HG03354 (cell line): ENCODE measurements at regions not wholly inside any gene's neighbourhood (a gene's known extent, or its start where the extent isn't known, plus 50 kb on each side); places are given as distances from the start of the nearest gene placed in this dataset.
"Not testable (repeated sequence)": the region's sequence is repeated elsewhere in the genome, so short reads cannot be mapped to it uniquely, and the experiment has no call there.

Experiments
- ATAC-seq: cut with Tn5 transposase; IDR thresholded peaks from one replicate; pipeline ENCODE4 v1.9.1; 2021; ENCODE audit warnings: mild to moderate bottlenecking; ENCODE audit not compliant: unreplicated experiment, poor library complexity, severe bottlenecking

DNA sequence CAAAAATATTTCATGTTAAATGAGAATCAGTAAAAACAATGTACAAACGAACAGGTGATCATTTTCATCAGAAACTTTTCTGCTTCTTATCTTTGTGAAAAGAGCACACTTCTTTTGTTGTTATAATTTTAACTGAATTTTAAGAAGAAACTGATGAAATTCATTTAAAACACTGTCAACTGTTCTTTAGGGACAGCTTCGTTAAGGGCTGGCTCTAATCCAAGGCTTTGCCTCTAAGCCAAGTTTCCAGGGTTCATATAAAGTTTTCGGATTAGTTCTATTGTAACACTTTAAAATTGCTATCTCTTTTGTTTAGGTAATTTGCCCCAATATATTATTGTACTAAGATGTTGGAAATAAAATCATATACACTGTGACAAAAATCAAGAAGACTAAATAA is 559.2 kb downstream of the TUSC1 start:
- no peak for ATAC-seq

DNA sequence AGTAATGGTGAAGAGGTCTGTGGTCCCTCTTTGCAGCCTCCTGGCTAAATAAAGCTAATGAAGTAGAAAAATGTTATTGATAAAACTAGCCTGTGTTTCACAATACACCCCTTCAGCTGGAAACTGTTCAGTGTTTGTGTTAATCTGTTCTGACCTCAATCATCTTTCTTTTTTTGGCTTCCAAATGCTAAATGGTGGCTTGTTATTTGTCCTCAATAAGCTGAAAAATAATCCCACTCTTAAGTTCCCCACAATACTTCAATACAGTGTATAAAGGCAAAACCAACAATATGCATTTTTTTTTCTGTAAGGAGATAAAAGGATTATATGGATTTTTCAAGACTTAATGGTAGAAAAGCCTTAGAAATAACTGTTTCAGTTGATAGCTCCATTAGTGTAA is 560.5 kb downstream of the TUSC1 start:
- ATAC-seq: no peak

DNA sequence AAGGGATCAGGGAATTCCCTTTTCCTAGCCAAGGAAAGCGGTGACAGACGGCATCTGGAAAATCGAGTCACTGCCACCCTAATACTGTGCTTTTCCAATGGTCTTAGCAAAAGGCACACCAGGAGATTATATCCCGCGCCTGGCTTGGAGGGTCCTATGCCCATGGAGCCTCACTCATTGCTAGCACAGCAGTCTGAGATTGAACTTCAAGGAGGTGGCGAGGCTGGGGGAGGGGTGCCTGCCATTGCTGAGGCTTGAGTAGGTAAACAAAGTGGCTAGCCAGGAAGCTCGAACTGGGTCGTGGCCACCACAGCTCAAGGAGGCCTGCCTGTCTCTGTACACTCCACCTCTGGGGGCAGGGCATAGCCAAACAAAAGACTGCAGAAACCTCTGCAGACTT is 556.5 kb upstream of the IZUMO3 start:
- ATAC-seq: not testable (repeated sequence)

DNA sequence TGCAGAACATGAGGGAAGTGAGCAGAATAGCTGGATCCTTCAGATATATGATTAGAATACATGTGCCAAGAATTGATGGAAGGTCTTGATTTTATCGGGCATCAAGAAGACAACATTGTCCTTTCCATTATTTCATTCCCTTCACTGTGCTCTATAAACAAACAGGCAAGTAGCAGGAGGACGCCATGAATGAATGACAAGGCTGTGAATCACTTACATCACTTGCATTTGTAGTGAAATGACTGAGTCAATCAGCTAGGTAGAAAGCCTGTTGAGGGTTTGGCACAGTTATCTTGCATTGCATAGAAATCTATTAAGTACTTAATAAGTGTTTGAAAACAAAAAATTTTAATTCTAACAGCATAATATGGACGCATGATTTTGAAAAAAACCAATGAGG is 548.8 kb upstream of the IZUMO3 start:
- no peak for ATAC-seq

DNA sequence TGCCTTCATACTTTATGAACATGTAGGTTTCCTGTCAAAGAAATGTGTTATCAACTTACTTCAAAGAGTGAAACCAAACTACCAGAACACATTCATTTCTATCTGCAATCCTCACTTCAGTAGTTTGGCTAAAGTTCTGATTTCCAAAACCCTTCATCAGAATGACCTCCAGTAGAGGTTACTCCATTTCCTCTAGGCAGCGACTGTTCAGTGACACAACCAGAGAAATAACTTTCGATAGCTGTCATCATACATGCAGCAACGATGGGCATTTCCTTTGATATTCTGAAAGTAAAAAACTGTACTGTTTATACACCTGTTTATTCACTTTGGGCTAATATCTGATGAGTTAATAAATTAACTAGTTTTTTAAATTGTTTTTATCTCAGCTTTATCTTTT is 532.5 kb upstream of the IZUMO3 start:
- no peak for ATAC-seq

DNA sequence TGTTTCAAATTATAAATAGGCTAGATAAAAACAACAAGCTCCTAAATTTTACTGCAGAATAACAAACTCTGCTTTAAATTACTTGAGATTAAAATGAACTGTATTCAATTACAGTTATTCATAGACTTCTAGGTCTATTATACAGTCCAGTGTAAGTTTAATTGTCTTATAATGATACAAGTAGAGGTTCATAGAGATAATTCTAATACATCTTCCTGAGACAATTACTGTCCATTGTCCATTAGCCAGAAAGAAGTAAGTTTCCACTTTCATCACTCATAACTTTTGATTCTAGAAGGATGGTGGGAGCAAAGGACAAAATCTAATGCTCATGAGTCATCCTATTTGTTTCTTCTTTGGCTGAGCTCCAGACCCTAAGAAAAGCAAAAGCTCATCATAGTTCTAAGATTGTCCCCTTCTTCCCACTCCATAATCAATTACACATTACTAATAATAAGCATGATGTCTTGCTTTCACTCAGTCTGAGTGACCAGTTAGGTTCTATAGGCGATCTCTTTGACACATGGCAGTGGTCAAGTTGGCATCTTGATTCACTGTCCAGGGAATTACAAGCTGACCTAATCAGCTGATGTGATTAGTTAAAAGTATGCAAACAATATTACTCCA is 502.5 kb upstream of the IZUMO3 start:
- ATAC-seq: no peak

DNA sequence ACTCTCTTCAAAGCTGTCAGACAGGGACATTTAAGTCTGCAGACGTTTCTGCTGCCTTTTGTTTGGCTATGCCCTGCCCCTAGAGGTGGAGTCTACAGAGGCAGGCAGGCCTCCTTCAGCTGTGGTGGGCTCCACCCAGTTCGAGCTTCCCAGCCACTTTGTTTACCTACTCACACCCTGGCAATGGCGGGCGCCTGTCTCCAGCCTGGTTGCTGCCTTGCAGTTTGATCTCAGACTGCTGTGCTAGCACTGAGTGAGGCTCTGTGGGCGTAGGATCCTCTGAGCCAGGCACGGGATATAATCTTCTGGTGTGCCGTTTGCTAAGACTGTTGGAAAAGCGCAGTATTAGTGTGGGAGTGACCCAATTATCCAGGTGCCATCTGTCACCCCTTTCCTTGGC is 499.8 kb upstream of the IZUMO3 start:
- ATAC-seq: not testable (repeated sequence)

DNA sequence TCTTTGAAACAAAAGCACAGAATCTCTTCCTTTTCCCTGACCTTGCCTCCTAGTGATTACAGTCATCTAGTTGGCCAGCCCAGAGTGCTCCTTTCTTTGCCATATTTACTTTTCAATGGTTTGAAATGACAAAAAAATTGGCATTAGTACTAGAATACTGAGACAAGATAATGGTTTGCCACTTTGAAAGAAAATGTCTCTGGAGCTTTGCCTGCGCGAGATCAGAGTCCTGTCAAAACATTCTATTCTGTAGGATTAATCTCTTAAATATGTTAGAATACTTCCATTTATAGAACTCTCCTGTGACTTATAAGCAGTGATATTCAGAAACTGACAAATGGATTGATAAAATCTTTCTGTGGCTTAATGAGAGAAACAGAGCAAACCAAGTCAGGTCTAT is 484.0 kb upstream of the IZUMO3 start:
- ATAC-seq: no peak

DNA sequence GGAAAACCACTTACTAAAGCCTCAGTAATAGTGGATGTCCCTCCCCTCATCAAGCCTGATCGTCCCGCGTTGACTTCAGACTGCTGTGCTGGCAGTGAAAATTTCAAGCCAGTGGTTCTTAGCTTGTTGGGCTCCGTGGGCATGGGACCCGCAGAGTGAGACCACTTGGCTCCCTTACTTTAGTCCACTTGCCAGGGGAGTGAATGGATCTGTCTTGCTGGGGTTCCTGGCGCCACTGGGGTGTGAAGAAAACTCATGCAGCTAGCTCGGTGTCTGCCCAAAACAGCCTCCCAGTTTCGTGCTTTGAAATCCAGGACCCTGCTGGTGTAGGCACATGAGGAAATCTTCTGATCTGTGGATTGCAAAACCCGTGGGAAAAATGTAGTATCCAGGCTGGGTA is 480.0 kb upstream of the IZUMO3 start:
- no peak for ATAC-seq

DNA sequence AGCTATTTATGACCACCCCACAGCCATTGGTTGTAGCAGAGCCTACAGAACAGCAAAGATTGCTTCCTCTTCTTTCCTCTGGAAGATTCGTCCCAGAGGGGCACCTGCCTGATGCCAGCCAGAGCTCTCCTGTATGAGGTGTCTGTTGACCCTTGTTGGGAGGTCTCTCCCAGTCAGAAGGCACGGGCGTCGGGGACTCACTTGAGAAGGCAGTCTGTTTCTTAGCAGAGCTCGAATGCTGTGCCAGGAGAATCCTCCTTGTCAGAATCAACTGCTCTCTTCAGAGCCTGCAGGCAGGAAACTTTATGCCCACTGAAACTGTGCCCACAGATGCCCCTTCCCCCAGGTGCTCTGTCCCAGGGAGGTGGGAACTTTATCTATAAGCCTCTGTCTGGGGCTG is 479.5 kb upstream of the IZUMO3 start:
- no peak for ATAC-seq

DNA sequence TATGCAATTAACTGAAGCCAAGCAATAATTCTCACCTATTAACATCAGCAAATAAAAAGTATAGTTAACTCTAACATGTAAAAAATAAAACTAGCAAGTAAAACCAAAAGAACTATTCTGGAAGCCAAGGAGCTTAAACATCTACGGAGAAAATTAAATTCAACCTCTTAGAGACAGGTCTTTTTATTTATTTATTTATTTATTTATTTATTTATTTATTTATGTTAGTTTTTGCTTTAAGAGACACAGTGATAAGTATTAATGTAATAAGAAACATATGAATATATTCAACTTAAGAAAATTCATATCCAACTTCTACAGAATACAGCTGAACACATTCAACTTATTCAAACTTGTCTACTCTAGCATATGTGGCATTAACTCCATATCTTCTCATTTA is 472.1 kb upstream of the IZUMO3 start:
- ATAC-seq: no peak

DNA sequence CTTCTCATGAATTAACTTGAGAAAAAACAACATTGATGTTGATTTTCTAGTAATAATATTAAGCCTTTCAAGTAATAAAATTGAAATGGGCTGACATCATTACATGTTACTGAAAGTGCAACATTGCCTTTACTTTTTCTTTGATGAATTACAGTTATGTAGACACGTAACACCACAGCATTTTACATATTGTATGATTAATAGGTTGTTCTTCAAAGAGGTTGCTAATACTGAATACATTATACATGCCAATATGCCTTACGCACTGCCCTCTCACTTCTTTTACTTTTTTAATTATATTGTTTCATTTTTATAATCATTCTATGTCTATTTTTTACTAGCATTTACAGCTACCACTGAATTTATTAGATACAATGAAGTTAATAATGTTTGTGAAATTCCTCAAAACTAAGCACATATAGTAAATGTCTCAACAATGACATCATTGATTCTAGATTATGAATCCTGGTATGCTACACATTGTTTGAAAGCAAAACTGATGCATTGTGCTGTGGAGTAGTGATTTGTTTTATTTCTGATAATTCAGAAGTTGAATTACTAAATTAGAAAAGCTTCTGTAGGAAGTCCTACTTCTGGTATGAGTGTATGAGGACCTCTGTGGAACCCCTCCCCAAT is 464.4 kb upstream of the IZUMO3 start:
- no peak for ATAC-seq

DNA sequence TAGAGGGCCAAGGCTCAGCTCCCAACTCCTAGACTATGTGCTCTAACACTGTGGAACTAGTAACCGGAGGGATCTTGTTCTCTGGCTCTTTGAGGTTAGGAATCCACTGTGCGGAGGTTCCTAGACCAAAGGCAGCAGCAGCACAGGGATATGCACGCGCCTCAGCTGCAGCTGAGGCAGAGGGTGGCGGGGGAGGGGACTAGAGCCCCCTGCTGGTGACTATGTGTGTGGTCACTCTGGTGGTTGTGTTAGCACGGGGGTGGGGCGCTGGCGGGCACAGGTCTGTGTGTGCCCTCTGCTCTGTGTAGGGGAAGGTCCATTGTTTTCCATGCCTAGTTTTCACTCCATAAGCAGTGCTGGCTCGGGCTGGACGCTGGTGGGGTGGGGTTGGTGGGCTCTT is 458.0 kb upstream of the IZUMO3 start:
- ATAC-seq: no peak

DNA sequence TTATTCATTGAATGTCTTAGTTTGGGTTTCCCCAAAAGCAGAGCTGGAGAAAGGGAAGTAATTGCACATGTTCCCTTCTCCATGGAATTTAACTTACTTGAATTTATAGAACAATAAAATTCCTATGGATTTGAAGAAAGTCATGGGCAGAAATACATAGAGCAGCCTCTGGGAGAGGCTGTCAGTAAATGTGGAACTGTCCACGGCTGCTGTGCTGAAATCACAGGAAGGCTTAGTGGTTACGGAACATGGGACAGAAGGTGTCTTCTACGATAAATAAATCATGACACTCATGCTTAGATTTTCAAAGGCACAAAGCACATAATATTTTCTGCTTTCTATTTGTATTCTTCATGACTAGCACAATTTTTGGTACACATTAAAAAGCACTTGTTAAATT is 440.6 kb upstream of the IZUMO3 start:
- ATAC-seq: no peak

DNA sequence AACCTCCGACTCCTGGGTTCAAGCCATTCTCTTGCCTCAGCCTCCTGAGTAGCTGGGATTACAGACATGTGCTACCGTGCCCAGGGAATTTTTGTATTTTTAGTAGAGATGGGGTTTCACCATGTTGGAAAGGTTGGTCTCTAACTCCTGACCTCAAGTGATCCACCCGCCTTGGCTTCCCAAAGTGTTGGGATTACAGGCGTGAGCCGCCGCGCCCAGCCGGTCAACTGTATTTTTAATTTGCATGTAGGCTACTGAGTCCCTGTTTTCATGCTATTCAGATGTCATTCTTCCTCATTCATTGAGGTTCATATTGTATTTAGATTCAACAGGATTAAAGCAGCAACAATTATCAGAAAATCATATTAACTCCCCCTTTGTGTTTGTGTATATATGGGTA is 425.1 kb upstream of the IZUMO3 start:
- not testable (repeated sequence) for ATAC-seq

DNA sequence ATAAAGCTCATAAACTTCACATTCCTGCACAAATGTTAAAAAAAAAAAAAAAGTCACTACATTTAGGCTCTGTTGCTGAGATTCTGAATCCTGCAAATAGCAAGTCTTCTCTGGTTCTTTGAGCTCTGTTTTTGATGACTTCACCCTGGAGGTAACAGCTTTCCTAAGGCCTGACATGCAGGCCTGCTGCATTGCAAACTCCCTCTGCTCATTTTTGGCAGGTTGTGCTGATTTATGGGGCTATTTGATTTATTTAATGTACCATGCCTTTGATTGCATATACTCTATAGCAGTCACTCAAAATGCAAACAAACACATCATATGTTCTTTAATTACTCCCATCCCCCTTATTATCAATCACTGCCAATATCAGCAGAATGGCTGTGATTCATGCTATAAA is 416.1 kb upstream of the IZUMO3 start:
- no peak for ATAC-seq

DNA sequence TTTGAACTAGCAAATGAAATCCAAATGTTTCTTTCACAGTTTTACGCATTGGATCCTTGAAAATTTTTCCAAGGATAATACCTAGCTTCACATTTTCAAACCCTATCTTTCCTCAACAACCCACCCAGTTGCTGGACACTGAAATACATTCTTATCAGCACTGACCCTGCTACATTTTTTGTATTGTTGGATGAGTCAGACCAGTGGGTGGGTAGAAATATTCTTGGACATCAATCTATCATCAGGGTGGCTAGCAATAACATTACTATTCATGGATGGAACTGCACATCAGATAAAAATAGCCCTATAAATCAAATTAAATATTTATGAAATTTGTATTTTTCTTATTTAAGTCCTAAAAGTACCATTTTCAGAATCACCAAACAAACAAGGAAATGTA is 407.4 kb upstream of the IZUMO3 start:
- ATAC-seq: no peak

DNA sequence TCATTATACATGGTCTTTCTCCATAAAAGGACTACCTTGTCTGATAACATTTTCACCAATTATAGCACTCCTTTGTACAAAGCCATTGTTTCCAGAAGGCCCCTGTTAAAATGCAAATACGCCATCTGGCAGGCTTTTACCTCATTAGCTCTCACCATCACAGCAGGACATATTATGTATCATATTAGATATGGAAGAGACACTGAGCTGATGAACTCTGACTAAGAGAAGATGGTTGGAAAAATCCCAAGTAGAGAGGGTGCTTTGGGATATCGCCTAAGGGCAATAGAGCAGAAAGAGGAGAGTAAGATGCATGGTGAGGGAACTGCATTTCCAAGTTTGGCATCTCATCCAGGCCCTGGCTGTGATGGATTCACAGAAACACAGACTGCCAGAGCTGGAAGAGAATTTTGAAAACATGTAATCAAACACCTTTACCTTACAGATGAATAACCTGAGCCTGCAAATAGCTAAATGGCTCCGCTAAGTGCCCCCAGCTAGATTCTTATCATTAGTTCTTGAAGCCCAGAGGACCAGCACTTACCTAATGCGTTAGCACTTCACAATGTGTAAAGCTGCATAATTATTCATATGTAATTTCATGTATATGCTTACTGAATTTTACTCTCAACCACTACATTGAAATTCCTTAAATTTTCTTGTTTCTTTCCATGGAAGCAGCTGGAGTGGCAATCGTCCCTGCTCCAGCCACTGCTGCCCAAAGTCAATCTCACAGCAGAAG is 393.6 kb upstream of the IZUMO3 start:
- ATAC-seq: no peak

DNA sequence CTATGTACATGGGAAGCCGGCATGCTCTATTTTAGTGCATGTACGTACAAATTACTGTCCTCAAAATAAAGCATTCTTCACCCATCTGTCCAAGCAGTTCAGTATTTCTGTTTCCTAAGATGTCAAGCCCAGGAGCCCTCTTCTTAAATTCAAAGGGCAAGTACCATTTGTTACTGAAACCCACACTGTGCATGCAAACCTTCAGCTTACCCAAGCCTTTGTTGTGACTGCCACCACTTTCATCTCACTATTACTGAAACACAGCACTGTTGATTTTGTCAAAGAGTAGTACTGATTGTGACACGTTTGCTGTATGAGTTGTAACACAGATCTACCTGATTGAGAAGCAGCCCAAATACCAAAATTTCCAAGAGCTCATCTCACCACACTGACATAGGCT is 390.4 kb upstream of the IZUMO3 start:
- no peak for ATAC-seq

DNA sequence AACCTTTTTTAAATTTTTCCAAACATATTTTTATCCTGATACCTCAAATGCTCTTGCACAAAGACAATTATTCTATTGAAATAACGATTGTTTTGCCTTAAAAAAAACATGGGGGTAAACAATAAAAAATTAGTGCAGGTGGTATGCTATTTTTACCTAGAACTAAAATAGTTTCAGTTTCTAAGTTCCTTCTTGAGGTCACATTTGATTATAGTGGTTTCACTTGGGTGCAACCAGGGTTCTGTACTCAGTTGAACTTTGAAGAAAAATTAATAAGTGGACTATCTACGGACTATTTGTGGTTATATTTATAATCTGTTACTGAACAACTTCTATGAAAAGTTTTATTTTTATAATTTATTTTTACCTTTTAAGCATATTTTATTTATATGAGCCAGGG is 387.1 kb upstream of the IZUMO3 start:
- peak; percentile 81 for ATAC-seq

DNA sequence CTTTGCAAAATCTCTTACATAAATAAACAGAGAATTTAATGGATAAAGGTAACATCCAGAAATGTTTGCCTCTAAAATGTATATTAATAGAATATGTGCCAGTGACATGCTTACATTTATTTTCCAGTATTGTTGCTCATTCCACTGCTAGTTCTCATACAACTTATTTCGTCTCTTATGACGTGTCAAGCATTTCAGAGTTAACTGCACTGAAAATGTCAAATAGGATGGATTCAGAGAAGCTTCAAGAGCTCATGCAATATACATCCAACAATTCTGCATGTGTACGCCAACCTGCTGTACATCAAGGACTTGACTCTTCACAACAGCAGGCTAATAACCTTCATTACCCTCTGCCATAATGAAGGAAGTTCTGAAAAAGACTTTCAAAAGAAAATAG is 386.2 kb upstream of the IZUMO3 start:
- ATAC-seq: no peak
